Keratinocyte (primary cell): ENCODE measurements at regions not wholly inside any gene's neighbourhood (a gene's known extent, or its start where the extent isn't known, plus 50 kb on each side); places are given as distances from the start of the nearest gene placed in this dataset.

Experiments
- DNase-seq: peaks from one replicate; pipeline ENCODE4 v3.0.0-alpha.2; 2011; ENCODE audit warnings: low read depth, missing footprints, low spot score
- FAIRE-seq: peaks from 2 replicates; lab custom pipeline; 2011; peaks lifted over from hg19 to GRCh38; lab: Jason Lieb, UNC
- H2AFZ ChIP-seq: 2 replicates; pipeline ENCODE4 v1.6.0; 2012; ENCODE audit warnings: low read length, control low read depth, inconsistent platforms; ENCODE audit not compliant: control insufficient read depth
- H3K27ac ChIP-seq: 2 replicates; pipeline ENCODE4 v1.5.1; 2011; ENCODE audit warnings: low read length; ENCODE audit not compliant: control insufficient read depth, insufficient read depth
- H3K27me3 ChIP-seq: 3 replicates; pipeline ENCODE4 v1.6.0; 2011; ENCODE audit warnings: low read length; ENCODE audit not compliant: control insufficient read depth, insufficient read depth; ENCODE audit errors: extremely low read depth
- H3K36me3 ChIP-seq, 2 experiments: 2 replicates in 1 of 2; 3 replicates in 1 of 2; pipeline ENCODE4 v1.5.1; 2011; ENCODE audit warnings: low read length in 2 of 2, mild to moderate bottlenecking in 1 of 2; ENCODE audit not compliant: control insufficient read depth in 2 of 2, insufficient read depth in 2 of 2; ENCODE audit errors: extremely low read depth in 1 of 2
- H3K4me1 ChIP-seq: 3 replicates; pipeline ENCODE4 v1.5.1; 2011; ENCODE audit warnings: low read length; ENCODE audit not compliant: control insufficient read depth, insufficient read depth; ENCODE audit errors: extremely low read depth
- H3K4me2 ChIP-seq: 3 replicates; pipeline ENCODE4 v1.6.0; 2011; ENCODE audit warnings: low read depth, low read length; ENCODE audit not compliant: control insufficient read depth, insufficient read depth; ENCODE audit errors: extremely low read depth
- H3K4me3 ChIP-seq, 3 experiments: fragments of 200-600 bp in 1 of 3; sonication (generic) in 1 of 3; 2 replicates in 2 of 3; 3 replicates in 1 of 3; pipeline ENCODE4 v1.5.1; 2011 to 2016; ENCODE audit warnings: low read length in 3 of 3, mild to moderate bottlenecking in 3 of 3, control low read depth in 2 of 3, inconsistent platforms in 1 of 3, low read depth in 1 of 3, mixed read lengths in 1 of 3, mixed run types in 1 of 3, moderate library complexity in 1 of 3; ENCODE audit not compliant: control insufficient read depth in 2 of 3, insufficient read depth in 2 of 3; ENCODE audit errors: extremely low read depth in 1 of 3
- H3K79me2 ChIP-seq: 2 replicates; pipeline ENCODE4 v1.6.0; 2012; ENCODE audit warnings: low read length; ENCODE audit not compliant: control insufficient read depth, insufficient read depth
- H3K9ac ChIP-seq: 3 replicates; pipeline ENCODE4 v1.6.0; 2011; ENCODE audit warnings: low read length; ENCODE audit not compliant: control insufficient read depth, insufficient read depth; ENCODE audit errors: extremely low read depth
- H3K9me1 ChIP-seq: 3 replicates; pipeline ENCODE4 v1.6.0; 2011; ENCODE audit warnings: low read length; ENCODE audit not compliant: control insufficient read depth, insufficient read depth; ENCODE audit errors: extremely low read depth
- H3K9me3 ChIP-seq: 2 replicates; pipeline ENCODE4 v1.5.1; 2012; ENCODE audit warnings: low read depth, low read length; ENCODE audit not compliant: control insufficient read depth
- H4K20me1 ChIP-seq: 3 replicates; pipeline ENCODE4 v1.6.0; 2011; ENCODE audit warnings: low read length; ENCODE audit not compliant: control insufficient read depth, insufficient read depth; ENCODE audit errors: extremely low read depth
- CTCF ChIP-seq, 3 experiments: IDR thresholded peaks in 1 of 3; conservative IDR thresholded peaks in 1 of 3; optimal IDR thresholded peaks in 1 of 3; 2 replicates in 2 of 3; 3 replicates in 1 of 3; pipeline versions ENCODE3 to v1.5.1; 2011; ENCODE audit warnings: low read length in 3 of 3, mild to moderate bottlenecking in 3 of 3, moderate library complexity in 2 of 3, control low read depth in 1 of 3, inconsistent platforms in 1 of 3; ENCODE audit not compliant: insufficient read depth in 2 of 3; ENCODE audit errors: extremely low read depth in 1 of 3
- EZH2 ChIP-seq: IDR thresholded peaks from one replicate; pipeline ENCODE4 v1.6.1; 2012; ENCODE audit warnings: inconsistent platforms, mild to moderate bottlenecking, low read length, moderate library complexity
- dilution Hi-C: fragments of 300-500 bp; cut with MboI; formaldehyde crosslinking; loops from one replicate; pipeline ENCODE4 v1.7.0; 2020; ENCODE audit warnings: low sequenced_read_pairs; ENCODE audit not compliant: extremely low pct_ligation_motif_present

DNA sequence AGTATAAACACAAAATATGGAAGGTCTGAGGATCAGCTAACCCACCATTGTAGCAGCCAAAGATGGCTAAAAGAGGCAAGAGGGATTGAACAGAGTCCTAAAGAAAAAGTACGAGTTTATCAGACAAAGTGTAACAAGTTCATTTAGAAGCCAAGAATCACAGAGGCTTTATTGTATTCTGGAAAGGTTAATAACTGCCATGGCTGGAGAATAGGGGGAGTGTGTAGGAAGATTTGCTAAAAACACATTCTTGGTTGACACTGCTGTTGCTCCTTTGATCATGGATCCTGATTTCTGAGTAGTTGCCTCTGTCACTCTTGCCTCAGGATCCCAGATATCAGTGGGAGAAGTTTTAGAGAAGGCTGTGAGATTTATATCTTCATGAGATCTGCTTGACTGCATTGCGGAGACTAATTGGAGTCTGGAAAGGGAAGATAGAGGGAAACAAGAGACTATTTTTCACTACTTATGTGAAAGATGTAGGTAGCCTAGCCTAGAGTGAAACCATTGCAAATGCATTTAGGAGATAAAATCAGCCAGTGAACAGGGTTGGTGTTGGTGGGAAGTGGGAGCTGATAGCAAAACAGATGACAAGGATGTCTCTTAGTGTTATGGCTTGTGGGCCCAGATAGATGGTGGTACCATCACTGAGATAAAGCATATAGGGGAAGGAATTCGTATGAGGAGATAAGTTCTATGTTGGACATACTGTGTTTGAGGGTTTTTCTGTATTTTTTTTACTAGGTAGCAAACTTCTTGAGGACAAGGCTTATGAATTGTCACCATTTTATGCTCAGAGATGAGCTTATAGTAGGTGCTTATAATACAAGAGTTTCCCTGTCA, 402.9 kb upstream of the PDE3A start:
- FAIRE-seq = no peak
- H3K9ac ChIP-seq = no peak overlapping the region
- H3K79me2 ChIP-seq = no peaks in the 10 kb centered on the region
- no peaks in the 10 kb centered on the region for H3K27me3 ChIP-seq
- no peak for DNase-seq
- H3K27ac ChIP-seq = no peak overlapping the region
- H3K4me2 ChIP-seq = no peak overlapping the region
- no peak overlapping the region for H2AFZ ChIP-seq
- H3K4me3 ChIP-seq = no peak overlapping the region
- no peaks in the 10 kb centered on the region for H3K4me1 ChIP-seq
- H4K20me1 ChIP-seq = no peaks in the 10 kb centered on the region
- no peak for TF ChIP-seq EZH2
- TF ChIP-seq CTCF (optimal IDR thresholded peaks at IDR 0.05 in 1 of 3, IDR thresholded peaks at IDR 0.05 in 1 of 3, conservative IDR thresholded peaks at IDR 0.05 in 1 of 3; ENCODE audit: extremely low read depth in 1 of 3, insufficient read depth in 2 of 3, low read length in 3 of 3) = no peak
- dilution Hi-C loops = no loop called here
- no peaks in the 10 kb centered on the region for H3K9me1 ChIP-seq
- H3K9me3 ChIP-seq = no peaks in the 10 kb centered on the region
- H3K36me3 ChIP-seq = no peaks in the 10 kb centered on the region

DNA sequence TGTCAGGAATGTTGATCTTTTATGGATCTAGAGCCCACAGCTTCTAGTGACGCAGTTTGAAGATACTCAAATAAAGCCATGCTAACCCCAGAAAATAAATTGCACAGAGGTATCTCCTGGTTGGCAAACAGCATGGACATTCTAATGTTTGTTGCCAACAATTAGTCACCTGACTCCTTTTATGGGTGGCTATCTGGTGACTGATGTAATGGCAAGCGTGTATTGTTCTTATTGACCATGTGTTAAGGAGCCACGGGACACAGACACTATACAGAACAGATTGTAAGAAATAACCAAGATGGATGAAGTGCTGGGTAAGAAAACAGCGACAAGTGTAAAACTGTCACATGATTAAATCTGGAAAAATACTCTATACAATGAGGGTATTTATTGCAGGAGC, 401.3 kb upstream of the PDE3A start:
- Histone ChIP-seq H3K9me1 (no peaks in the 10 kb centered on the region), H3K9ac (no peak overlapping the region), H3K4me3 (no peak overlapping the region), H3K9me3 (no peaks in the 10 kb centered on the region), H3K36me3 (no peaks in the 10 kb centered on the region), H3K4me2 (no peak overlapping the region), H3K79me2 (no peaks in the 10 kb centered on the region), H3K4me1 (no peaks in the 10 kb centered on the region), H3K27ac (no peak overlapping the region), H3K27me3 (no peaks in the 10 kb centered on the region), H2AFZ (no peak overlapping the region), H4K20me1 (no peaks in the 10 kb centered on the region)
- no peak for FAIRE-seq
- dilution Hi-C loops = no loop called here
- no peak for DNase-seq
- no peak for TF ChIP-seq CTCF (optimal IDR thresholded peaks at IDR 0.05 in 1 of 3, IDR thresholded peaks at IDR 0.05 in 1 of 3, conservative IDR thresholded peaks at IDR 0.05 in 1 of 3; ENCODE audit: extremely low read depth in 1 of 3, insufficient read depth in 2 of 3, low read length in 3 of 3)
- TF ChIP-seq EZH2 = no peak
